ENCODE measurements at regions not wholly inside any gene's neighbourhood (a gene's known extent, or its start where the extent isn't known, plus 50 kb on each side); places are given as distances from the start of the nearest gene placed in this dataset.

DNA sequence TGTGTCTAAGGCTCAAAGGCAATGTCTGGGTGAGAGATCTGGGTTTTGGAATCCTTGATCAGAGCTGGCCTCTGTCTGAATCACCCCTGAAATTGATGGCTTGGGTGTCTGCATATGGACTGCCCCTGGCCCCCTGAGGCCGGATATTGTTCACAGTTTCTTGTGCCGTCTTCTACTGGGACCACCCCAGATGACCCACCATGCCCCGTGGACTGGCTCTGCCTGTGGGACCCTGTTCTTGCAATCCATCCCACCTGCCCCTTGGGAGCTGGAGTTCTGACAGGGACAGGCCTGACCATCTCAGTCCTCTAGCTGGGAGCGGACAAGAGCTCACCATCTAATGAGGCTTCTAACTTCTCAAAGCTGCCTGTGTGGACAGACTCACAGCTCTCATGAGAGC, 119.9 kb downstream of the FAM43A start:
- H3K9ac ChIP-seq (ENCODE audit: low read length): no peak overlapping the region
- H3K4me2 ChIP-seq (ENCODE audit: low read depth, low read length, poor library complexity, severe bottlenecking): no peak overlapping the region
- H3K79me2 ChIP-seq (ENCODE audit: insufficient read depth, low read length): no peaks in the 10 kb centered on the region
- no peak overlapping the region for H3K27ac ChIP-seq (ENCODE audit: low read depth, low read length)
- H3F3A ChIP-seq (ENCODE audit: insufficient read depth): no peaks in the 10 kb centered on the region
- H2AFZ ChIP-seq (ENCODE audit: low read depth, low read length, severe bottlenecking): no peak overlapping the region
- H3K4me3 ChIP-seq (ENCODE audit: insufficient read depth, low read length, poor library complexity, severe bottlenecking): no peak overlapping the region
- TF ChIP-seq EZH2phosphoT487 (conservative IDR thresholded peaks at IDR 0.05; ENCODE audit: low read length): no peak
- TF ChIP-seq, protein P1, sequence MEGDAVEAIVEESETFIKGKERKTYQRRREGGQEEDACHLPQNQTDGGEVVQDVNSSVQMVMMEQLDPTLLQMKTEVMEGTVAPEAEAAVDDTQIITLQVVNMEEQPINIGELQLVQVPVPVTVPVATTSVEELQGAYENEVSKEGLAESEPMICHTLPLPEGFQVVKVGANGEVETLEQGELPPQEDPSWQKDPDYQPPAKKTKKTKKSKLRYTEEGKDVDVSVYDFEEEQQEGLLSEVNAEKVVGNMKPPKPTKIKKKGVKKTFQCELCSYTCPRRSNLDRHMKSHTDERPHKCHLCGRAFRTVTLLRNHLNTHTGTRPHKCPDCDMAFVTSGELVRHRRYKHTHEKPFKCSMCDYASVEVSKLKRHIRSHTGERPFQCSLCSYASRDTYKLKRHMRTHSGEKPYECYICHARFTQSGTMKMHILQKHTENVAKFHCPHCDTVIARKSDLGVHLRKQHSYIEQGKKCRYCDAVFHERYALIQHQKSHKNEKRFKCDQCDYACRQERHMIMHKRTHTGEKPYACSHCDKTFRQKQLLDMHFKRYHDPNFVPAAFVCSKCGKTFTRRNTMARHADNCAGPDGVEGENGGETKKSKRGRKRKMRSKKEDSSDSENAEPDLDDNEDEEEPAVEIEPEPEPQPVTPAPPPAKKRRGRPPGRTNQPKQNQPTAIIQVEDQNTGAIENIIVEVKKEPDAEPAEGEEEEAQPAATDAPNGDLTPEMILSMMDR (IDR thresholded peaks at IDR 0.05; ENCODE audit: insufficient read depth, low read length, poor library complexity, severe bottlenecking): no peak
- H3K9me2 ChIP-seq (replicated peaks; ENCODE audit: insufficient read depth, low read length): no peaks in the 10 kb centered on the region
- no peaks in the 10 kb centered on the region for H3K9me3 ChIP-seq (ENCODE audit: insufficient read depth, low read length)
- H3K27me3 ChIP-seq (ENCODE audit: low read length): no peaks in the 10 kb centered on the region
- no peaks in the 10 kb centered on the region for H3K36me3 ChIP-seq (ENCODE audit: low read length)
- no peaks in the 10 kb centered on the region for H4K20me1 ChIP-seq (ENCODE audit: low read depth, low read length)

- Histone ChIP-seq H3K9ac (ENCODE audit: low read length) (no peak overlapping the region), H3K27ac (ENCODE audit: low read depth, low read length) (no peak overlapping the region)
- TF ChIP-seq EZH2phosphoT487 (conservative IDR thresholded peaks at IDR 0.05; ENCODE audit: low read length): no peak
- TF ChIP-seq, protein P1 (IDR thresholded peaks at IDR 0.05; ENCODE audit: insufficient read depth, low read length, poor library complexity, severe bottlenecking): no peak
These were observed 121.4 kb downstream of the FAM43A start for GRCh38 chr3:194806991-194807630.

DNA sequence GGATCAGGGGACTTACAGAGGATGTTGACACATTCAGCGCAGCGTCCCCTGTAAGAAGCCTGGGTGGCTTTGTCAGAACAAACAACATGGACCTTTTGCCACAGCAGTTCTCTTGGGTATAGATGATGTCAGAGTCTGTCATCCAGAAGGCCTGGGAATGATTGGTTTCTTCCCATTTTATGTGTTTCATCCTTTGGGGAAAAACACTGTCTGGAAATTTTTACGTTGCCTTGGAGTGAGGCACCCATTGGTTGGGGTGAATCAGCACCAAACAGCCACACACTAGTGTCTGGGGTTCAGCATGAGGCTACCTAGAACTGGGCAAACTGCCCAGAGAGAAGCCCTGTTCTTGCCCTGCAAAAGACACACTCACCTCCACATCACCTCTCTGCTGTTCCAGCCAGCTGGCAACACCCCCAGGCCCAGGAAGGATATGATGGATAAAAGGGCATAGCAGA, 123.0 kb downstream of the FAM43A start:
- no peaks in the 10 kb centered on the region for H3K9me3 ChIP-seq (ENCODE audit: insufficient read depth, low read length)
- no peaks in the 10 kb centered on the region for H3K79me2 ChIP-seq (ENCODE audit: insufficient read depth, low read length)
- no peaks in the 10 kb centered on the region for H3K27me3 ChIP-seq (ENCODE audit: low read length)
- H3K9me2 ChIP-seq (replicated peaks; ENCODE audit: insufficient read depth, low read length): no peaks in the 10 kb centered on the region
- H2AFZ ChIP-seq (ENCODE audit: low read depth, low read length, severe bottlenecking): no peak overlapping the region
- H3K9ac ChIP-seq (ENCODE audit: low read length): no peak overlapping the region
- H3K4me3 ChIP-seq (ENCODE audit: insufficient read depth, low read length, poor library complexity, severe bottlenecking): no peak overlapping the region
- TF ChIP-seq EZH2phosphoT487 (conservative IDR thresholded peaks at IDR 0.05; ENCODE audit: low read length): no peak
- TF ChIP-seq, protein P1 (IDR thresholded peaks at IDR 0.05; ENCODE audit: insufficient read depth, low read length, poor library complexity, severe bottlenecking): no peak
- no peaks in the 10 kb centered on the region for H3K36me3 ChIP-seq (ENCODE audit: low read length)
- H4K20me1 ChIP-seq (ENCODE audit: low read depth, low read length): no peaks in the 10 kb centered on the region
- no peaks in the 10 kb centered on the region for H3F3A ChIP-seq (ENCODE audit: insufficient read depth)
- H3K4me2 ChIP-seq (ENCODE audit: low read depth, low read length, poor library complexity, severe bottlenecking): no peak overlapping the region
- H3K27ac ChIP-seq (ENCODE audit: low read depth, low read length): no peak overlapping the region

More at GRCh38 chr3:194806991-194807630, 121.4 kb downstream of the FAM43A start:
- Histone ChIP-seq H3K79me2 (ENCODE audit: insufficient read depth, low read length) (no peaks in the 10 kb centered on the region), H3K9me2 (replicated peaks; ENCODE audit: insufficient read depth, low read length) (no peaks in the 10 kb centered on the region), H3K4me2 (ENCODE audit: low read depth, low read length, poor library complexity, severe bottlenecking) (no peak overlapping the region), H3K36me3 (ENCODE audit: low read length) (no peaks in the 10 kb centered on the region), H3K9me3 (ENCODE audit: insufficient read depth, low read length) (no peaks in the 10 kb centered on the region), H3K27me3 (ENCODE audit: low read length) (no peaks in the 10 kb centered on the region), H3F3A (ENCODE audit: insufficient read depth) (no peaks in the 10 kb centered on the region), H3K4me3 (ENCODE audit: insufficient read depth, low read length, poor library complexity, severe bottlenecking) (no peak overlapping the region), H2AFZ (ENCODE audit: low read depth, low read length, severe bottlenecking) (no peak overlapping the region), H4K20me1 (ENCODE audit: low read depth, low read length) (no peaks in the 10 kb centered on the region)

Data from SU-DHL-6 (cell line).